GM12878 (cell line): ENCODE measurements at regions not wholly inside any gene's neighbourhood (a gene's known extent, or its start where the extent isn't known, plus 50 kb on each side); places are given as distances from the start of the nearest gene placed in this dataset.
A peak's percentile ranks its signal among the peaks of the same experiment; 100 is the strongest.

ENCODE experiments used
- ASH2L ChIP-seq: fragments of 300-600, 200-600 bp; sonication (generic); IDR thresholded peaks from 2 replicates; pipeline ENCODE4 v1.6.1; 2017; ENCODE audit warnings: low read depth, mild to moderate bottlenecking, borderline replicate concordance
- ATF3 ChIP-seq: IDR thresholded peaks from 2 replicates; pipeline ENCODE4 v1.6.1; 2011; ENCODE audit warnings: low read depth, mild to moderate bottlenecking, low read length, moderate library complexity, borderline replicate concordance; ENCODE audit errors: extremely low read depth
- BACH1 ChIP-seq: fragments of 450-650 bp; IDR thresholded peaks from 2 replicates; pipeline ENCODE4 v1.6.1; 2017; ENCODE audit warnings: mild to moderate bottlenecking, borderline replicate concordance
- BCL3 ChIP-seq: IDR thresholded peaks from 2 replicates; pipeline ENCODE4 v1.6.1; 2011; ENCODE audit warnings: borderline replicate concordance, low read depth, mild to moderate bottlenecking, moderate library complexity, low read length; ENCODE audit not compliant: insufficient read depth, poor library complexity, severe bottlenecking
- EP300 ChIP-seq, 2 experiments: fragments of 150-350 bp in 1 of 2; IDR thresholded peaks; 2 replicates each; pipeline ENCODE4 v1.6.1; 2011 to 2012; ENCODE audit warnings: low read depth in 2 of 2, low read length in 2 of 2, borderline replicate concordance in 1 of 2, improper control_type of control experiment in 1 of 2, inconsistent platforms in 1 of 2; ENCODE audit not compliant: control insufficient read depth in 1 of 2
- KAT2A ChIP-seq: conservative IDR thresholded peaks from 2 replicates; pipeline ENCODE4 v1.6.1; 2011; ENCODE audit warnings: low read depth, low read length; ENCODE audit not compliant: control insufficient read depth
- NBN ChIP-seq: fragments of 450-650 bp; IDR thresholded peaks from 2 replicates; pipeline ENCODE4 v1.6.1; 2016
- NR2F1 ChIP-seq: fragments of 450-650 bp; conservative IDR thresholded peaks from 2 replicates; pipeline ENCODE4 v1.6.1; 2017; ENCODE audit warnings: mild to moderate bottlenecking
- POLR2AphosphoS2 ChIP-seq: IDR thresholded peaks from 2 replicates; pipeline ENCODE4 v1.6.1; 2011; ENCODE audit warnings: low read depth, mild to moderate bottlenecking, low read length, improper control_type of control experiment, moderate library complexity
- RAD21 ChIP-seq: IDR thresholded peaks from 2 replicates; pipeline ENCODE4 v1.6.1; 2011; ENCODE audit warnings: mild to moderate bottlenecking, low read depth, low read length, moderate library complexity; ENCODE audit not compliant: insufficient read depth
- RELB ChIP-seq: fragments of 450-650 bp; IDR thresholded peaks from 2 replicates; pipeline ENCODE4 v1.6.1; 2017; ENCODE audit warnings: low read depth, mild to moderate bottlenecking, moderate library complexity
- SUPT20H ChIP-seq: IDR thresholded peaks from 2 replicates; pipeline ENCODE4 v1.6.1; 2011; ENCODE audit warnings: low read depth, mild to moderate bottlenecking, low read length, moderate library complexity, borderline replicate concordance; ENCODE audit not compliant: control insufficient read depth

GRCh38 chr4:3362431-3363287, 69.8 kb downstream of the RGS12 start (continued):
- TF ChIP-seq ASH2L = no peak
- TF ChIP-seq BACH1 = no peak
- no peak for TF ChIP-seq KAT2A
- TF ChIP-seq POLR2AphosphoS2 = no peak
- TF ChIP-seq RAD21 = no peak
- TF ChIP-seq BCL3 = peak; percentile 89
- no peak for TF ChIP-seq NR2F1
- TF ChIP-seq RELB = no peak
- TF ChIP-seq NBN = no peak
- no peak for TF ChIP-seq SUPT20H
- no peak for TF ChIP-seq ATF3
- TF ChIP-seq EP300 (IDR thresholded peaks at IDR 0.05; ENCODE audit: borderline replicate concordance in 1 of 2, control insufficient read depth in 1 of 2, low read depth in 2 of 2, low read length in 2 of 2) = no peak
